ENCODE measurements at regions not wholly inside any gene's neighbourhood (a gene's known extent, or its start where the extent isn't known, plus 50 kb on each side); places are given as distances from the start of the nearest gene placed in this dataset.

DNA sequence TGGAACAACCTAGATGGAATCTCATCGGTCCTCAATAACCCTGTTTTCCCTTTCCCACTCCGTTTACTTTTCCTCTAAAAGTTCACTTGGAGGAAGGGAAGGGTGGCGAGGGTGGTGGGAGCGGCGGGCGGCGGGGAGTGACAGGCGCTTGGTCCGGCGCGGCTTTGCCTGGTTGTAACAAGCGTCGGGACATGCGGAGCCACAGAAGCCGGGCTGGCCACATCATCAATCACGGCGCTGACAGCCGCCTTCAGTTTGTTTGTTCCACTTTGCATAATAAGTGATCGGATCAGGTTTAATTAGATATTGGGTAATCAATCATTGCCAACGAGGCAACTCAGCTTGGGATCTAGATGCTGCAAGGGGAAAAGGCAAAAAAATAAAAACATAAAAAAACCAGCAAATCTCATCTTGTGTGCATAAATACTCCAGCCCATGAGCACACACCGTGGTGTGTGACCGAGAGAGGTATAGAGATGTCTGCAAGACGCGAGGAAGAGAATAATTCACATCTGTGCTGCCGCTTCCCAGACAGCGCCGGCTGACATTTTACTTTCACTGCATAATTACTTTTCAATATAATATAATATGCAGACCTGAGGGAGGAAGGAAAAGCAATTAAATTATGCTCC, 396.2 kb upstream of the IRX4 start:
- in situ Hi-C loops (cut with MboI; ENCODE audit: low sequenced_read_pairs), result no loop called here

GRCh38 chr5:2277886-2278285, 395.2 kb upstream of the IRX4 start:
- in situ Hi-C loops (cut with MboI; ENCODE audit: low sequenced_read_pairs), result no loop called here

DNA sequence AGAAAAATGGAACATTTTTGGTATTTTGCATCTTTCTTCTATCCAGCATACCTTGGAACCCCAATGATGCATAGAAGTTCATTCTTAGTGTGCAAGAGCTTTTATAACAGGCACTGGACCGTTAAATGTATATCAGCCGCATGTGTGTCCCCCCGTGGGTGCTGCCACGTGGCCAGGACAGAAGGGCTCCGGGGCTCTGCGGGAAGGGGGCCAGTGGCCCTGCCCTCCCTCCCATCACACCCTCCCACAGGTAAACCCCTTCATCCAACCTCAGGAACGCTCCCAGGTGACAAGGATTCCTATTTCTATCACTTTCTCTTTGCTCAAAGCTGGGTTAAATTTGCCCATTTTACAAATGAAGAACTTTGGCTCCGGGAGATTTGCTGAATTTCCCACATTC, 393.4 kb upstream of the IRX4 start:
- in situ Hi-C loops (cut with MboI; ENCODE audit: low sequenced_read_pairs), result no loop called here

DNA sequence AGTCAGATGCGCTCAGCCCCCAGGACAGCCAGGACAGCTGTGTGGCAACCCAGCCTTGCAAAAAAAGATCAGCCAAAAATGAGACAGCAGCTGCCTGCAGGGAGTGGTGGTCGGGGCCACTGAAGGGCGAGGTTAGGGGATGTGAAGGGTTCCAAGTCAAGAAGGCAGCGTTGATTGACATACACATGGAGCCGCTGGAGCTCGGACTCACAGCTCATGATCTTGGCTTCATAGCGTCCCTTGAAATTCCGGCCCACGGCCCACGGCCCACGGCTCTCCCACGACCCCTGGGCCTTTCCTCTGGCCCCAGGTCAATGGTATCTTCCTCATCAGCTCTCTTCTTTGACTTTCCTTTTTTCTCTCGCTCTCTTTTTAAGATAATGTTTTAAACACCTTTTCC, 390.0 kb upstream of the IRX4 start:
- in situ Hi-C loops (cut with MboI; ENCODE audit: low sequenced_read_pairs), result no loop called here

DNA sequence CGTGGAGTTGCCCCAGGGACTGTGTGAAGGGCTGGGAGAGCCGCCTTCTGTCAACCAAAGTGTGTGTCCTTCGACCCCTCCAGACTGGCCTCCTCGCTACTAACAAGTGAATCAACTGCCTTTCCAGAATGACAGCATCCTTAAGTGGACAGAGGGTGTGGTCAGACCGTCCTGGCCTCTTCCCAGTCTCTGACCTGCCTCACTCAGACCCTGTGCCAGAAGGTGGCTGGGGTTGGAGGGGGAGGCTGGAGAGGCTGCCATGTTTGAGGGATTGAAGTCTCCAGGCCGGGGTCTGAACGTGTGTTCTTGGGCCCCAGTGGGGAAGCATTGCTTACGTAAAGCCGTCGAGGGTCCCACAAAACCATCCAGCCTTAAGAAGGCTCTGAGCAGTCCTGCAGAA, 389.3 kb upstream of the IRX4 start:
- in situ Hi-C loops (cut with MboI; ENCODE audit: low sequenced_read_pairs), result no loop called here

DNA sequence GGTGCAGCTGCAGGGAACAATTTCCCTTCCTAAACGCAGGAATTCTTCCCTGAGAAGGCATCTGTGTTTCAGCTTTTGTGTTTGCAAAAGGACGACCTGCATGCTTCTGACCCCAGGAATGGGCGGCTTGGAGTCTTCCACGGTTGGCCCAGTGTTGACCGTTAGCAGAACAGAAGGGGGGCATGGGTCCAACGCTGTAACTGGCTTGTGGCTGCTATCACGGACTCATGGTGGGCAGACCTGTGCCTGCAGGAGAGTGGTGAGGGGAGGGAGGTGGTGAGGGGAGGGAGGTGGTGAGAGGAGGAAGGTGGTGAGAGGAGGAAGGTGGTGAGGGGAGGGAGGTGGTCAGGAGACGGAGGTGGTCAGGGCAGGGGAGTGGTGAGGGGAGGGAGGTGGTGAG, 388.6 kb upstream of the IRX4 start:
- in situ Hi-C loops (cut with MboI; ENCODE audit: low sequenced_read_pairs), result no loop called here

DNA sequence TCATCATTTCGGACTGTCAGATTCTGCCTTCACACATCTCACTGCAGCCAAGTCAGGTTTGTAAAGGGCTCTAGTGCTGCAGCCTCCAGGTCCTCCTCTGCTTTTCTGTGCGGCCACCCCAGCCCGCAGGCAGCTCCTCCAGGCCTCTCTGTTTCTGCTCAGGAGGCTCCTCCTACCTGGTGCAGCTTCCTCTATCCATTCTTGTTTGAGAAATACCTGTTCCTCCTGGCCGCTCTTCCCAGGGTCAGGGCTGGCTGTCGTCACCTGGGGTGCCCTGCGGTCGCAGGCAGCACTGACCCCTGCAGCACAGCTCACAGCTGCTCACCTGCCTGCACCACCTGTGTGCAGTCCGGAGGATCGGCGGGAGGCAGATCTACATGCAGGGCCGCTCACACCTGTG, 387.7 kb upstream of the IRX4 start:
- in situ Hi-C loops (cut with MboI; ENCODE audit: low sequenced_read_pairs), result no loop called here

GRCh38 chr5:2269656-2270055, 386.9 kb upstream of the IRX4 start:
- in situ Hi-C loops (cut with MboI; ENCODE audit: low sequenced_read_pairs), result no loop called here

- in situ Hi-C loops (cut with MboI; ENCODE audit: low sequenced_read_pairs), result no loop called here
Observed at GRCh38 chr5:2267991-2268390, 385.3 kb upstream of the IRX4 start.

DNA sequence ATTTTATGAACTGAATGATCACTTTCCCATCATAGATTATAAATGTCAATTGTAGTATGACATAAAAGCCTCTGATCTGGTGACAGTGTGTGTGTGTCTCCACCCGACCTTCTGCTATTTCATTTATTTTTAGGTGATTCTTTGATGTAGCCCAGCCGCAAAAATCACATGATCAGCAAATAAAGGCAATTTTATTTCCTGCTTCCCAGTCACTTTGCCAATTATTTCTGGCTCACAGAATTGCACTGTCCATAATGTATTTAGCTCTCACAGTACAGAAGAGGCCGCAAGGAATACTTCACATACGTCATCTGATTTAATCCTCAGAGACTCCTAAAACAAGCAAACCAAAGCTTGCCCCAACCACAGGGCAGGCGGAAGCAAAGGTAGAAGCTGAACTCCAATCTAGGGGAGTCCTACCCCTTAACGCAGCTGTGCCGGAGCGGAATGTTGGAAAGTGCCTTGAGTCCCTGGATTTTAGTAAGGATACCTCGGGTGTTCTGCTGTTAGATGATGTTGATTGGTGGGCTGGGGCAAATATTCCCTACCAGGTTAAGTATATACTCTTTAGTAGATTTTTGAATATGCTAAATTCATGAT, 384.0 kb upstream of the IRX4 start:
- in situ Hi-C loops (cut with MboI; ENCODE audit: low sequenced_read_pairs), result no loop called here

- in situ Hi-C loops (cut with MboI; ENCODE audit: low sequenced_read_pairs), result no loop called here
Observed at GRCh38 chr5:2265341-2265740, 382.6 kb upstream of the IRX4 start.

GRCh38 chr5:2263763-2264162, 381.0 kb upstream of the IRX4 start:
- in situ Hi-C loops (cut with MboI; ENCODE audit: low sequenced_read_pairs), result no loop called here

GRCh38 chr5:2262620-2263019, 379.9 kb upstream of the IRX4 start:
- in situ Hi-C loops (cut with MboI; ENCODE audit: low sequenced_read_pairs), result no loop called here

DNA sequence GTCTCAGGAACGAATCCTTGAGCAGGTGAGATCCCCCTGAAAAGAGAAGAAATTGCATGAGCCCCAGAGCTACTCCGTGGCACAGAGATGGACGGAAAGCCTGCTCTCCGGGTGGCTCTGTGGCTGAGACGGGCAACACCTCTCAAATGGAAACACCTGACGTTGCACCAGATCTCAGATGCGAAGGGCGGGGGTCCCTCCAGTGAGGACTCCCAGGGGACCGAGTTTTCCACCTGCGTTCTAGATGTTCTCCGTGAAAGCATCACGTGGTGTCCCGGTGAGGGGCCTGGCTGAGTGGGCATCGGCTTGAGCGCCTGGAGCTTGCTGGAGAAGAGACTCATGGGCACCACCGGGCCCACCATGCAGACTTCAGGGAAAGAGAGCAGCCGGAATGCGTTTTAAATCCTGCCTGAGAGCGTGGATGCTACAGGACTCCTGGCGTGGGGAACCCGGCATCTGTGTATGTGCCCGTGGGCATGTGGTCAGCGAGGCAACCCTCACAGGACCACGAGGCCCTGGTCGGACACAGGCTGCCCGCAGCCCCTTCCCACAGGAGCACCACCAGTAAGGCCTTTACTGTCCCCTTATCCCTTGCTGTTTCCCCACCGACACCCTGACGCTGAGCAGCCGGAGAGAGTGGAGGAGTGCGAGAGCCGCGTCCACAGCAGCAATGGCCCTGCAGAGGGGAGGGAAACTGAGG, 378.4 kb upstream of the IRX4 start:
- in situ Hi-C loops (cut with MboI; ENCODE audit: low sequenced_read_pairs), result no loop called here

GRCh38 chr5:2260211-2261003, 377.7 kb upstream of the IRX4 start:
- in situ Hi-C loops (cut with MboI; ENCODE audit: low sequenced_read_pairs), result no loop called here

GRCh38 chr5:2259494-2260107, 376.9 kb upstream of the IRX4 start:
- in situ Hi-C loops (cut with MboI; ENCODE audit: low sequenced_read_pairs), result no loop called here

DNA sequence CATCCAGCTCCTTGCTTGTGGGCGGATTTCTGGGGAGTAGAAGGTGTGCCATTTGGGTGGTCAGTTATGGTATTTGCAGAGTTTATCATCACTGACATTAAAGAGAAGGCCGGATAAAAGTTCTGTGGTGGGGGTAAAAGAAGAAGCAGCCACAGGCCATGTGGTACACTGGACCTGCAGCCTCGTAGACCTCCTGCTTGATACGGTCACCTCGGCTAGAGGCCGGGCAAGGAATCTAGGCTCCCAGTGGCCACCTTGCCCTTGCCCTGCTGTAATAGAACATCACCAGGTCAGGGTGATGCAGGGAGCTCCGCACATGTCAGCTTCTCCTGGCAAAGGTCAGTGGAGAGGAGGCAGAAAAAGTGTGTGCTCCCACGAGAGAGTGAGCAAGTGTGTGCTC, 376.1 kb upstream of the IRX4 start:
- in situ Hi-C loops (cut with MboI; ENCODE audit: low sequenced_read_pairs), result no loop called here

GRCh38 chr5:2257326-2258244, 374.9 kb upstream of the IRX4 start:
- in situ Hi-C loops (cut with MboI; ENCODE audit: low sequenced_read_pairs), result no loop called here

GRCh38 chr5:2256691-2257280, 374.1 kb upstream of the IRX4 start:
- in situ Hi-C loops (cut with MboI; ENCODE audit: low sequenced_read_pairs), result no loop called here

Data from HL-60/S4 (cell line).